ENCODE measurements at regions not wholly inside any gene's neighbourhood (a gene's known extent, or its start where the extent isn't known, plus 50 kb on each side); places are given as distances from the start of the nearest gene placed in this dataset.

DNA sequence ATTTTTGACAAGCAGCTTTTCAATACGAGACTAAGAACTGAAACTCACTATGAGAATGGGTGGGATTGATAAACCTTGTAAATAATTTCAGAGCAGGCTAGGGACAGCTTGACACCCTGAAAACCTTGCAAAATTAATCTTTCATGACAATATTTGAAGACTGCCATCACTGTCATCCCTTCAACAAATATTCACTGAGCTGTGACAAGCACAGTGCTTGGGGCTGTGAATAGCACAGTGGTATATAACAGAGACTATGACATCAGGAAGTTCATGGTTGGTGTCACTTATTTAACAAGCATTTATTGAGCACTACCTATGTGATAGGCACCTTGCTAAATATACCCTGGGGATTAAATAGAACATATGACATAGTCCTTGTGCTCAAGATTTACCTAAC, 741.0 kb upstream of the RIOK2 start:
- TF ChIP-seq, protein P1, sequence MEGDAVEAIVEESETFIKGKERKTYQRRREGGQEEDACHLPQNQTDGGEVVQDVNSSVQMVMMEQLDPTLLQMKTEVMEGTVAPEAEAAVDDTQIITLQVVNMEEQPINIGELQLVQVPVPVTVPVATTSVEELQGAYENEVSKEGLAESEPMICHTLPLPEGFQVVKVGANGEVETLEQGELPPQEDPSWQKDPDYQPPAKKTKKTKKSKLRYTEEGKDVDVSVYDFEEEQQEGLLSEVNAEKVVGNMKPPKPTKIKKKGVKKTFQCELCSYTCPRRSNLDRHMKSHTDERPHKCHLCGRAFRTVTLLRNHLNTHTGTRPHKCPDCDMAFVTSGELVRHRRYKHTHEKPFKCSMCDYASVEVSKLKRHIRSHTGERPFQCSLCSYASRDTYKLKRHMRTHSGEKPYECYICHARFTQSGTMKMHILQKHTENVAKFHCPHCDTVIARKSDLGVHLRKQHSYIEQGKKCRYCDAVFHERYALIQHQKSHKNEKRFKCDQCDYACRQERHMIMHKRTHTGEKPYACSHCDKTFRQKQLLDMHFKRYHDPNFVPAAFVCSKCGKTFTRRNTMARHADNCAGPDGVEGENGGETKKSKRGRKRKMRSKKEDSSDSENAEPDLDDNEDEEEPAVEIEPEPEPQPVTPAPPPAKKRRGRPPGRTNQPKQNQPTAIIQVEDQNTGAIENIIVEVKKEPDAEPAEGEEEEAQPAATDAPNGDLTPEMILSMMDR (IDR thresholded peaks at IDR 0.05): no peak
- DNase-seq (ENCODE audit: low spot score): no peak
- ATAC-seq (ENCODE audit: low FRiP score): no peak

DNA sequence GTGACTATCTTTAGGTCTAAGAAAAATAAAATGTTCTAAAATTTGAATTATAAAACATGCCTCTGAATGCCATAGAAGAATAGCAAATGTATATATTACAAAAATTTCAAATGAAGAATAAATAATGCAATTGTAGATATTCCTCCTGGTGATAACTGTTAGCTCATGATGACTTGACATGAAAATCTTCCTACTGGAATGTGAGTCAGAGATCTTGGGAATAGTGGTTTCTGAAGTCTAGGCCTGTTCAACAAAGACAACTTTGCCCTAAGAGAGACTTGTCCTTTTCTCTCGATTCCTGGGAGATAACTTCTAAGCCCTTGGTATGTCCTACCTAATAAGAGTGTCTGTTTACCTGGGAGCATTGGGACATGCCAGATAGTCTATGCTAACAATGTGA, 746.3 kb upstream of the RIOK2 start:
- ATAC-seq (ENCODE audit: low FRiP score) (no peak), DNase-seq (ENCODE audit: low spot score) (no peak)
- TF ChIP-seq, protein P1 (IDR thresholded peaks at IDR 0.05): no peak

DNA sequence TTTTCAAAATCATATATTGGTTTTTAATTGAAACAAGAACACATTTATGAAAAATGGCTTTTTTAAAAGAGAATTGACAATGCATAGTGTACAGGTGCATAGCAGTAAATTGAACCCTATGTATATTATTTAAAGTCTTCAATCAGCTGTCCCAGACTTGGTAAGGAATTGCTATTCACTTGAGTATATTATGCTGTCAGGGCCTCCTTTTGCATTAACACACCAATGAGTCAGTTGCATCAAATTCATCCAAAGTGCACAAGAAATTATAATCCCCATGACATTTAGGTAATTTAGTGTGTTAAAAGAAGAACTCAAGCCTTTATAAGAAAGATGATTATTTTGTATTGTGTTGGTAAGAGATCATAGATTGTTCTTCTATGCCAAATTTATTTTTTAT, 748.8 kb upstream of the RIOK2 start:
- DNase-seq (ENCODE audit: low spot score) (no peak), ATAC-seq (ENCODE audit: low FRiP score) (no peak)
- TF ChIP-seq, protein P1 (IDR thresholded peaks at IDR 0.05): no peak

DNA sequence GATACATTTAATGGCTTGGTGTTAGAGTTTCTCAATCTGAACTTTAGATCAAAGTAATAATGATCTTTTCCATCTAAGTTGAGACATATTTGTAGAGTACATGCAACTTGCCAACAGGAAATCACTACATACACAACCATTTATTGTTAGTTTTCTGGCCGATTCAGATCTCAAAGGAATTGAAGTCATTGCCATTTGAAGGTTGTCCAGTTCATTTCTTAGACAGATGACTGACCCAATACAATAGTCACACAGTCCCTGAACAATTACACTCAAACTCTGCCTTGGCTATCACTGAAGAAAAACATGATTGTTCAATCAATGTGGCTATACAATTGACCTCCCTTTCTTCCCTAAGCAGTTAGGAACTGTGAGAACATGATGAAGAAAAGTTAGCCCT, 753.2 kb upstream of the RIOK2 start:
- ATAC-seq (ENCODE audit: low FRiP score): no peak
- TF ChIP-seq, protein P1 (IDR thresholded peaks at IDR 0.05): no peak
- no peak for DNase-seq (ENCODE audit: low spot score)

DNA sequence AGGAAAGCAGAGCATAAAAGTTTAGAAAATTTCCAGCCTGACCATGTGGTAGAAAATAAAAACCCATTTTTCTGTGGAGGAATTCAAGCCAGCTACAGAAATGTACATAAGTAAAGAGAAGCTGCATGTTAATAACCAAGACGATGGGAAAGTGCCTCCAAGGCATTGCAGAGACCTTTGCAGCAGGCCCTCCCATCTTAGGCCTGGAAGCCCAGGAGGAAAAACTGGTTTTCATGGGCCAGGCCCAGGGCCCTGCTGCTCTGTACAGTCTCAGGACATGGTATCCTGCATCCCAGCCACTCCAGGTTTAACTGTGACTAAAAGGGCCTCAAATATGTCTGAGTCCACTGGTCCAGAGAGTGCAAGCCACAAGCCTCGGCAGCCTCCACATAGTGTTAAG, 754.8 kb upstream of the RIOK2 start:
- TF ChIP-seq, protein P1 (IDR thresholded peaks at IDR 0.05): no peak
- DNase-seq (ENCODE audit: low spot score): no peak
- no peak for ATAC-seq (ENCODE audit: low FRiP score)

DNA sequence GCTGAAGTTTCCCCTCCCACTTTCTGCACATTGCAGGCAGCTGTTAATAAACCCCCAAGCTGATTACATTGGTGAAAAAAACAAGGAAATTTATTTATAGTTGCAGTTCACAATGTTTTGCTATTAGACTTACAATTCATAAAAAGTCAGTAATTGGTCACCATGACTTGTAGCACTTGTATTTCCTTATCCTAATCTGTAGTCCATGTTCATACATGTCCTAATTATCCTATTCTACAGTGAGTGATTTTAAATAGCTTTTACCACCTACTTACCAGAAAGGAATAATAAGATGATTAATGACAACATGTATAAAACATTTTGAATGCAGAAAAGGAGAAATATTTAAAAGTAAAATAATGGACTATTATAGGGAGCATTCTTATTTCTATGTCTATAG, 760.0 kb upstream of the RIOK2 start:
- ATAC-seq (ENCODE audit: low FRiP score) (no peak), DNase-seq (ENCODE audit: low spot score) (no peak)
- TF ChIP-seq, protein P1 (IDR thresholded peaks at IDR 0.05): no peak

DNA sequence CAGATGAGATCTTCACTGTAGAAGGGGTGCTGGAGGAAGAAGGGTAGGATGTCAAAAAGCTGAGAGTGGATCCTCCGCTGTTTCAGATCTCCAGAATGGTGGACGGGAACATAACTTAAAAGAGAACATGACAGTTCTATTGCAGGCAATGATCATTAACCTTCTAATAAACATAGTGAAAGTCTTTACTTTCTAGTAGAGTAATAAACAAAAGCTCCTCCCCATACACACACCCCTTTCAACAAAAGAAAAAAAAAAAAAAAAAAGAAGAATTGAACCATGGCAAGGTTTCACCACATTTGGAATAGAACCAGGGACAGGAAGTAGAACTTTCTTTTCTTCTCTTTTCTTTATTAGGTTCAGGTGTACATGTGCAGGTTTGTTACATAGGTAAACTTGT, 768.1 kb upstream of the RIOK2 start:
- no peak for ATAC-seq (ENCODE audit: low FRiP score)
- DNase-seq (ENCODE audit: low spot score): no peak
- TF ChIP-seq, protein P1 (IDR thresholded peaks at IDR 0.05): no peak
